ENCODE measurements at regions not wholly inside any gene's neighbourhood (a gene's known extent, or its start where the extent isn't known, plus 50 kb on each side); places are given as distances from the start of the nearest gene placed in this dataset.

GRCh38 chr13:91122766-91123165 is 224.7 kb upstream of the MIR17HG start:
- no peak for TF ChIP-seq EZH2phosphoT487 (conservative IDR thresholded peaks at IDR 0.05; ENCODE audit: low read length)
- no peak for TF ChIP-seq CTCF (IDR thresholded peaks at IDR 0.05; ENCODE audit: insufficient read depth, low read length, poor library complexity, severe bottlenecking)
- H3K9ac ChIP-seq (ENCODE audit: low read length) = no peak overlapping the region

GRCh38 chr13:91123456-91124127 is 223.9 kb upstream of the MIR17HG start:
- Histone ChIP-seq H3K4me2 (ENCODE audit: low read depth, low read length, poor library complexity, severe bottlenecking) (no peak overlapping the region), H3K9me3 (ENCODE audit: insufficient read depth, low read length) (no peaks in the 10 kb centered on the region), H3K27me3 (ENCODE audit: low read length) (no peaks in the 10 kb centered on the region), H3K9ac (ENCODE audit: low read length) (no peak overlapping the region), H3K36me3 (ENCODE audit: low read length) (no peaks in the 10 kb centered on the region), H3K9me2 (replicated peaks; ENCODE audit: insufficient read depth, low read length) (no peaks in the 10 kb centered on the region), H4K20me1 (ENCODE audit: low read depth, low read length) (no peaks in the 10 kb centered on the region), H2AFZ (ENCODE audit: low read depth, low read length, severe bottlenecking) (no peak overlapping the region), H3F3A (ENCODE audit: insufficient read depth) (no peaks in the 10 kb centered on the region), H3K27ac (ENCODE audit: low read depth, low read length) (no peak overlapping the region), H3K79me2 (ENCODE audit: insufficient read depth, low read length) (no peaks in the 10 kb centered on the region), H3K4me3 (ENCODE audit: insufficient read depth, low read length, poor library complexity, severe bottlenecking) (no peak overlapping the region)
- TF ChIP-seq CTCF (IDR thresholded peaks at IDR 0.05; ENCODE audit: insufficient read depth, low read length, poor library complexity, severe bottlenecking) (no peak), EZH2phosphoT487 (conservative IDR thresholded peaks at IDR 0.05; ENCODE audit: low read length) (no peak)

More at GRCh38 chr13:91122766-91123165, 224.7 kb upstream of the MIR17HG start:
- H3K9me3 ChIP-seq (ENCODE audit: insufficient read depth, low read length) = no peaks in the 10 kb centered on the region
- no peaks in the 10 kb centered on the region for H3K27me3 ChIP-seq (ENCODE audit: low read length)
- no peaks in the 10 kb centered on the region for H3K79me2 ChIP-seq (ENCODE audit: insufficient read depth, low read length)
- H3K9me2 ChIP-seq (replicated peaks; ENCODE audit: insufficient read depth, low read length) = no peaks in the 10 kb centered on the region
- no peaks in the 10 kb centered on the region for H4K20me1 ChIP-seq (ENCODE audit: low read depth, low read length)
- no peak overlapping the region for H3K4me2 ChIP-seq (ENCODE audit: low read depth, low read length, poor library complexity, severe bottlenecking)
- no peak overlapping the region for H3K27ac ChIP-seq (ENCODE audit: low read depth, low read length)
- no peak overlapping the region for H2AFZ ChIP-seq (ENCODE audit: low read depth, low read length, severe bottlenecking)
- no peak overlapping the region for H3K4me3 ChIP-seq (ENCODE audit: insufficient read depth, low read length, poor library complexity, severe bottlenecking)
- H3F3A ChIP-seq (ENCODE audit: insufficient read depth) = no peaks in the 10 kb centered on the region
- no peaks in the 10 kb centered on the region for H3K36me3 ChIP-seq (ENCODE audit: low read length)

- Histone ChIP-seq H3K4me3 (ENCODE audit: insufficient read depth, low read length, poor library complexity, severe bottlenecking) (no peak overlapping the region), H3K79me2 (ENCODE audit: insufficient read depth, low read length) (no peaks in the 10 kb centered on the region), H3K9me2 (replicated peaks; ENCODE audit: insufficient read depth, low read length) (no peaks in the 10 kb centered on the region), H2AFZ (ENCODE audit: low read depth, low read length, severe bottlenecking) (no peak overlapping the region), H3K27ac (ENCODE audit: low read depth, low read length) (no peak overlapping the region), H3F3A (ENCODE audit: insufficient read depth) (no peaks in the 10 kb centered on the region), H3K9ac (ENCODE audit: low read length) (no peak overlapping the region), H4K20me1 (ENCODE audit: low read depth, low read length) (no peaks in the 10 kb centered on the region), H3K36me3 (ENCODE audit: low read length) (no peaks in the 10 kb centered on the region), H3K27me3 (ENCODE audit: low read length) (no peaks in the 10 kb centered on the region), H3K4me2 (ENCODE audit: low read depth, low read length, poor library complexity, severe bottlenecking) (no peak overlapping the region), H3K9me3 (ENCODE audit: insufficient read depth, low read length) (no peaks in the 10 kb centered on the region)
- no peak for TF ChIP-seq CTCF (IDR thresholded peaks at IDR 0.05; ENCODE audit: insufficient read depth, low read length, poor library complexity, severe bottlenecking)
- no peak for TF ChIP-seq EZH2phosphoT487 (conservative IDR thresholded peaks at IDR 0.05; ENCODE audit: low read length)
These were observed 220.7 kb upstream of the MIR17HG start for GRCh38 chr13:91126806-91127205.
